H1 (cell line): ENCODE measurements at regions not wholly inside any gene's neighbourhood (a gene's known extent, or its start where the extent isn't known, plus 50 kb on each side); places are given as distances from the start of the nearest gene placed in this dataset.

ENCODE experiments used
- HDAC6 ChIP-seq: IDR thresholded peaks from one replicate; pipeline ENCODE4 v1.7.1; 2012; ENCODE audit warnings: low read depth, mild to moderate bottlenecking, inconsistent platforms, low read length, moderate library complexity
- KDM4A ChIP-seq: IDR thresholded peaks from one replicate; pipeline ENCODE4 v1.7.1; 2012; ENCODE audit warnings: low read depth, mild to moderate bottlenecking, moderate library complexity, low read length, inconsistent platforms; ENCODE audit not compliant: severe bottlenecking
- KDM5A ChIP-seq: fragments of 200-600 bp; IDR thresholded peaks from 2 replicates; pipeline ENCODE4 v1.7.1; 2012; ENCODE audit warnings: mild to moderate bottlenecking, low read length, inconsistent platforms, mixed read lengths
- SRF ChIP-seq: IDR thresholded peaks from 2 replicates; pipeline ENCODE4 v1.6.1; 2011; ENCODE audit warnings: mild to moderate bottlenecking, low read depth, low read length, moderate library complexity
- USF2 ChIP-seq: IDR thresholded peaks from 2 replicates; pipeline ENCODE4 v1.6.1; 2011; ENCODE audit warnings: low read length, improper control_type of control experiment
- ZNF274 ChIP-seq: IDR thresholded peaks from 2 replicates; pipeline ENCODE4 v1.7.0; 2012; ENCODE audit warnings: low read length, borderline replicate concordance; ENCODE audit errors: extremely low read depth

- TF ChIP-seq USF2, result no peak
- TF ChIP-seq HDAC6, result no peak
- no peak for TF ChIP-seq KDM5A
- TF ChIP-seq ZNF274, result no peak
- no peak for TF ChIP-seq KDM4A
- TF ChIP-seq SRF, result no peak
Measured at GRCh38 chr4:137310593-137311490, 221.5 kb downstream of the PCDH18 start (continued).
